Stimulated activated CD8-positive, alpha-beta memory T cell treated with anti-CD3 and anti-CD28 coated beads, Interleukin-4, amount 100 ng/mL, for 24 hours (primary cell): ENCODE measurements at regions not wholly inside any gene's neighbourhood (a gene's known extent, or its start where the extent isn't known, plus 50 kb on each side); places are given as distances from the start of the nearest gene placed in this dataset.
"Not testable (repeated sequence)": the region's sequence is repeated elsewhere in the genome, so short reads cannot be mapped to it uniquely, and the experiment has no call there.

Experiments
- DNase-seq: peaks from one replicate; pipeline ENCODE4 v3.0.0-alpha.2; 2020; ENCODE audit warnings: low read depth

DNA sequence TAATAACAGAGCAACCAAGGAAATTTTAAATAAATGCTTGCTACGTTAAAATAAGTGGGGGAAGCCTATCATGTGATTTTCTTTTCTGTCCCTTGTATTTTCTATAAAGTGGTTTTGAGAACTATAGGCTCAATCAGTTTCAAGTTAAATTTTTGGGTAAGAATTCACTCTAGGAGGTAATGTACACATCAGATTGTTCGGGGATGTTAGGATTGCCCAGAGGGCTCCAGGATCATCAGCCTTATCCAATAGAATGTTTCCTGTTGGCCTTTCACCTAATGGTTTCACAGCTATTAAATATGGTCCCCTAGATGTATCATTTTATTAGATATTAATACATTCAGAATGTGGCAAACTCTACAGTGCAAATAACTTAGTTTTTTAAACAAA is 438.4 kb upstream of the NPVF start:
- DNase-seq, result no peak

DNA sequence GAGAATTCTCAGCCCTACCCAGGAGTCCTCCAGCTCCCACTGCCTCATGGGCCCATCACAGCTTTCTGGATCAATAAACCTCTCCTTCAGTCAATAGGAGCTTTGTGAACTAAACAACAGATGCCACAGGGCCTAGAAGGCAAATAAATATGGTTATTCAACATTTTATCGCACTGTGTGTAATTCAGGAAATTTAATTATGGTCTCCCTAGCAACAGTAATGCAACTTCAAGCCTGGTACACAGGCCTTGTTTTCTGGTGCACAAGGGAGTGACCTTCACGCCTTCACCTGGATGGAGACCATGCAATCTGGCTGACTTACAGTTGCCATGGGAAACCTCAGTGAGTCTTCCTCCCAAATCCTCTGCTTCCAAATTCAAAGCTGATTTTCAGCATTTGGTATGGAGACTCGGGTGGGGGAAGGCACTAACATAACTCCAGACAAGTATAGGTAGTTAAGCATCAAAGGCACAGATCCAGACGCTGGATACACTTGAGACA is 441.0 kb upstream of the NPVF start:
- DNase-seq, result no peak

DNA sequence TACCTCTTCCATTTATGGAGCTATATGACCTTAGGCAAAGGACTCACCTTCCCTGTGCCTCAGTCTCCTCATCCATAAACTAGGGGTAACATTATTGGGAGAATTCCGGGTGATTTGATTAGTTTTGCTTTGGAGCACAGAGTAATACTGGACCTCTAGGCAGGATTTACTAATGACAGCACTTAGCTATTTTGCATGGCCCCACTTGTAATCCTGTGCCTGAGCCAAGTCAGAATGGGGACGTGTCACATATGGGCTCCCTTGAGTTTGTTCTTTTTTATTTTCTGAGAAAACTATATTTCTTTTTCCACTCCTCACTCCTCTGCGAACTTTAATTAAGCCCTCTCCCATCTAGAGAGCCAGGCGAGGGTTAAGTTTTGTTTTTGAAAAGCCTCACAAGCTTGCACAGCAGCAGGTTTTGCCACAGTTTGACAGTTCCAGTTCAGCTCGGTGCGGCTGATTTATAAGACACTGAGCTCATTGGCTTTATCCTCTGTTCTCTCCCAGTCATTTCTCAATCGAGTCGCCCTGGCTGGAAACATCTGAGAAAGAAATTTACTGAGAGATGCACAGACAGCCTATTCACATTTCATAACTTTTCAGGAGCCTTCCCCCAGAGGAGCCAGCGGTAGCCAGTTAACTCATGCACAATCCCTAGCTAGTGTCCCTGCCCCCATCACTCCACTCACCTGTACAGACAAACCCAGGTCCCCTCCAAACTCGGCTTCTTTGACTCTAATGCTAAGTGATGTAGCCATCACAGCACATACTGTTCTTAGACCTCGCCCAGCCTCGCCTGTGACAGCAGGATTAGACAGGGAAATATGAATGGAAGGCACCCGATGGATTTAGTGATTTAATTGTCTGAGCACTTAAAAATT is 441.9 kb upstream of the NPVF start:
- no peak for DNase-seq

DNA sequence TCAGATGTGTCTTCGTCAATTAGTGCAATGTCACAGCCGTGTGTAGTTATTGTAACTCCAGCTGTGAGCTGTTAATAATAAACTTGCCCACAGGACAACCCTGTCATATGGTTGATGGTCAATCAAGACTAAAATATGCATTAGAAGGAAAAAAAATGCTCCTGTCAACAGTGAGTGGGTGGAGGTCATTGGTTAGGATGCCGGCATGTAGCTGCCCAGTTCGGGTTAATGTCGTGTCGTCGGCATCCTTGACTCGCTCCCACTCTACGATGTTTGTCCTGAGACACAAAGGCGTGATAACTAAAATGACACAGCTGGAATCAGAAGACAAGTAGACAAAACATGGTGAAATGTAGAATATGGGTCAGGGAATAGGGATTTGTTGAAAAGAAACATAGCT is 442.8 kb upstream of the NPVF start:
- no peak for DNase-seq

DNA sequence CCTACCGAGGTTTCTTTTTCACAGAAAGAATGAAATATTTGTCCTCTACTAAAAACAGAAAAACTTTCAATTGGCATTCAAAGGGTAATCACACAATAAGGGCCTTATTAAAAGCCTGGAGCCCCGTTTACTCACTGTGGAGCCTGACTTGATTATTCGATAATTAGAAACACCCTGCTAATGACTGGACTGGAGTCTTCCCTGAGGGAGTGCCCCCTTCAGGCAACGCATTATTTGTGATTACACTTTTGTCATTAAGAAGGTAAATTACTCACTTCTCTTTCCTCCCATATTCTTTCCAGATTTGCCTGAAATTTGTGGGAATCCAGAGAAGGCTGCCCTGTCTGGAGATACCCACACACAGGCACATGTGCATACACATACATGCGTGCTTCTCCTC is 444.2 kb upstream of the NPVF start:
- no peak for DNase-seq

DNA sequence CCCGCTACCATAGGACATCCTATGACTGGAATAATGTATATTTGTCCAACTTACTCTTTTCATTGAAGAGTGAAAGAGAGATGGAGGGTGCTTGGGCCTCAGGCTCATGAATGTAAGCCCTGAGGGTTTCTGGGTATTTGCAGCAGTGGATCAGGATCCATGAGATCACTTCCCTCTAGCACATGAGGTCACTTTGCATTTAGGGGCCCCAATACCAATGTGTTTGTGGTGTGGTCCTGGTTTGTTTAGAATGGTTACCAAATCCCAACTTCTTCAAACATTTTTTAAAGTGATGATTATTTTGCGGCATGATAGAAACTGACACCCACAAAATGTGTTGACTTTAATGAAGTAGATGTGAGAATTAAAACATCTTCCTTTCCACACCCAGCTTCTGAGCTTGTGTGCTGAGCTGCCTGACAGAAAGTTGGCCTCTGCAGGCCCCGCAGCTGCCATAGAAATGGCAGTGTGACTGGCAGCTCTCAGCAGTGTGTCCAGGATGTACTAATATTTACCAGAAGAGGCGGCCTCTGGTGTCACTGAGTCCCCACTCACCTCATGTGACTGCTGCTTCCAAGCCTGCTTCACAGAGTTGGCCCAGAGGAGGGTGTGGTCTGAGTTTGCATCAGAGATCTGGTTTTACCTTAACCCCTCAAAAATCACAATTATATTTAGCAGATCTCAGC is 447.6 kb upstream of the NPVF start:
- no peak for DNase-seq

DNA sequence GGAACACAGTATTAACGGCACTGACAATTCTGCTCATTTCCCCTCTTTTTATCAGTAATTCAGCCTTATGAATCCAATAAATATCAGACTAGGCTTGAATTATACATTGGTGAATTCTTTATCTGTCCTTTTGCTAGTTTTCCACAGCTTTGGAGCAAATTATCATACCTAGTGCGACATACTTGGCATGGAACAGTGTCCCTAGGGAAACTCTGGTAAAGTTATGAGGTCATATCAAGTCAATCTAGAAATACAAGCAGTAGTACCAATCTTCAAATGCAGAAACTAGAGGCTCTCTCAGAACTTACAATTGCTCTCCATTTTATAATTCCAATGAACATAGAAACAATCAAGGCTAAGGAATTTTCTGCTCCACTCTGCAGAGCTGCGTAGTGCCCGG is 449.3 kb upstream of the NPVF start:
- DNase-seq, result no peak

DNA sequence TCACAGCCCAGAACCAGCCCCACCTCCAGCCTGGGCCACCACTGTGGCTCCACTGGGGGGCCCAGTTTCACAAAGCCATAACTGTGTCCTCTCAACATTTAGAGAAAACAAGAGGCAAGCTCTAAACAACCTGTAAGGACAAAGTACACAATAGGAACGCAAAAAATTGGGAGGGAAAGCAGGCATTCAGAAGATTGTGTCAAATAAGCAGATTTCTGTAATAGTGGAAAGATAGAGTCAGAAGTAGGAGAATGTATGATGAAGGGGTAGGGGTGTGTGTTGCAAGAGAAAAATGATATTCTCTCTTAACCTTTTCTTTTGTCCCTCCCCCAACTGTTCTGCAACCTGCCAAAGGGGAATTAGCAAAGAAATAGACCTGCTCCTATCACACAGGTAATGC is 449.9 kb upstream of the NPVF start:
- no peak for DNase-seq

DNA sequence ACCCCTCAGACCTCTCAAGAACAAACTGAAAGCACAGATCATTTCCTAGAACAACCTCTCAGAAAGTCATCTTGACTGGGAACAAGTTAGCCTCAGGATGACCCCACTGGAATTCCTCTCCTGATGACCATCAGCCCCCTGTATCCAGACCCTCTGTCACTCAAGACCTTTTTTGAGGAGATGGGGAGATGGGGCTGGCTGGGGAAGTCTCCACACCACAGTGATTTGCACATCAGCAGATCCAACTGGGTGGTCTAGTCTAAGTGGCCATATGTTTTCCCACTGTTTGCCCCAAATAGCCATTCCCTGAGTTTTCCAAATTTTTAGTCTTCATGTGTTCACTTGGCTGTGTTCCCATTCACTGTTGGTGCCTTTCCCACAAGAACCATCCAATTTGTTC is 452.4 kb upstream of the NPVF start:
- no peak for DNase-seq

DNA sequence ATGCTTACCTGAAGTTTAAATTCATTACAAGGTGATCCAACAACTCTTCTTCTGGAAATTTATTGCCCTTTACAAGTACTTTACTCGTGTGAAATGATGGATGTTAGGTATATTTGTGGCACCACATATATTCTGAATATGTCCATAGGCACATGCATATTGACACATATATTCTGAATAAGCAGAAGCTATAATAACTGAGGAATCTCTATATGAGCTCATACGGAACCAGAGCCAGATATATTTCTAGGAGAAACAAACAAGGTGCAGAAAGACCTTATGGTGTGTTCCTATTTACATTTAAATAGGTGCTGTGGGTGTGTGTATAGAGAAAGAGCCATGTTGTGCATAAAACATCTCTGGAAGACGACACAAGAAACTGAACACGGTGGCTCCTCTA is 456.1 kb upstream of the NPVF start:
- no peak for DNase-seq

DNA sequence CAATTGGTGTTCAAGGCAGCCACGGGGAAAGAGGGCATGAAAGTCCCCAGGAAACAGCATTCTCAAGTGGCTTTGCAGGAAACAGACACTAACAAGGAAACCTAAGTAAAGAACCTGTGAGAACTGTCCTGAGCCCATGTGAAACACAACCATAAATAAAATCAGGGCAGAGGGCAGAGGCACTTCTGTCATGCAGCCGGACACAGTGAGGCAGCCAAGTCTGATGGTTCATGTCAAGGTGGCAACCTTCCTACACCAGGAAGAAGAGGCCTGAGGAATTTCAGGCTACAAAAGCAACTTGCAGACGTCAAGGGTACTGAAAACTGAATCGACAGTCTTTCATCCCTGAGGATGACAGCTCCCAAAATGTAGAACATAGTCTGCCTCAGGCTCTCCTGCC is 458.2 kb upstream of the NPVF start:
- DNase-seq, result no peak

DNA sequence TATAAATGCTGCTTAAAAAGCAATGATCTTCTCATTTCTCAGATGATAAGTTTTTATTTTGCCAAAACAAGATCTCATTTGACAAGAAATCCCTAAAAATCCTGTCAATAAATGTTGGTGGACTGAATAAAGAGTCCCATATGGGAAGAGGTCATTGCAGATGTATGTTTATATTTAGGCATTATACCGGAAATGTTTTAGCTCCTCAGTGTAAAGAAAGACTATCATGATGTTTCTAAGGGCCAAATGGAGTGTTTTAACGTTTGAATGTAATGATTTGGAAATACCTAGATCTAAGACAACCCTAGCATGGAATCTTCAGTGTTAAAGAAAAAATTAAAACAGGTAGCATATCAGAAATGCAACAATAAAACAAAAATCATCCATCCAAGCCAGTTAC is 457.8 kb upstream of the NFE2L3 start:
- no peak for DNase-seq

DNA sequence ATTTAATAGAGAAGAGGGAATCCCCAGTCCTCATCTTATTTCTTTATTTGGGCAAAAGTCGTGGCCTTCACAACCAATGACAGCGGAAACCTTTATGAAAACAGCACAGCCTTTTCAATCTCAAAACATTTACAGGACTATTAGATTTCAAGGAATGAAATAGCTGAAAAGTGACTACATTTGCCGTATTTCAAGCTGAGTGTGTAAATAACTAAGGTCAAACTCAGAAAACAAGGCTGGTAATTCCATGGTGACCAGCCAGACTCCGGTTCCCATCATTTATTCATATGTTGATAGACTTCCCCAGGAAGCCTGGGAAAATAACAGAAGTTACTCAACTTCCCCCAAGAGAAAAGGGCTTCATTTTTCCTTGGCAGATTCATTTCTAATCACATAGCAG is 457.3 kb upstream of the NFE2L3 start:
- no peak for DNase-seq

DNA sequence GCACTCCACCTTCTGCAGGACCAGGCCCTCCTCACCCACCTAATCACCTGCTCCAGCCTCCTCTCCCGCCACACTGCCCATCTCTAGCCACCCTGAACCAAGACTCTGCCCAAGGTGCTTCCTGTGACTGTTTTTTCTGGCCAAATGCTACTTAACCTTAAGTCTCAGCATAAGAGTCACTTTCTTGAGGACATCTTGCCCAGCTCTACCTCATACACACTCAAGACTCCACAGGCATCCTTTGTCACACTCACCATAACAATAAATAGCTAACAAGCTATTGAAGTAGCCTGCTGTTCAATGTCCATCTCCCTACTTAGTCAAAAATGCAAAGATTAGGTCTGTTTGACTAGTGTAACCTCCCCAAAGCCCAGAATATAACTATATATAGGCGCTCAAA is 455.4 kb upstream of the NFE2L3 start:
- no peak for DNase-seq

DNA sequence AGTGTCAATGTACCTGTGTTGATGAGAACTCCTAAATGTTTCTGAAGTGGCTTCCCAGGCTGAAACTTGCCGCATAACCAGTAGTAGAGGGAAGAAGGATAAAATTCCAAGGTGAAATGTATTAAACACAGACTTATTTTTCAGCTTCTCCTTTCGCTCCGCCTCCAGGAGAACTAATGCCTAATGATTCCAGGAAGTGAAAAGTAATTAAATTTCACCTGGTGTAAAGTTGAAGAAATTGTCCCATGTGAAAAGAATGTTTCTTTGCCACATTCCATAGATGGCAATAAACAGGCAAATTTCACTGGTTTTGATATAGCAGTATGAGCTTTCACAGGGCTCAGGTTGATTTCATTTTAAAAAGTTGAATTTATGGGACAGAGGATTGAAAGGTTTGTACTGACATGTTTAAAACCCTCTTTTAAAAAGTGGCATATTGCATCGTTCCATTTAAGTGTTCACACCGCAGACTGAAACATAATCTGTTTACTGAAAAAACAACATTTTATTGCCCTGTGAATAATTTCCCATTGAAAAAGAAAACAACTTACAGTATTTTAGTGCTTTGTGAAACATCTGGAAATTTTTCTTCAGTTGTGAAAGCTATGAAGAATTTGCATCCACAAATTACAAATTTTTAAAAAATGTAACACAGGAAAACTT is 453.4 kb upstream of the NFE2L3 start:
- DNase-seq, result no peak

DNA sequence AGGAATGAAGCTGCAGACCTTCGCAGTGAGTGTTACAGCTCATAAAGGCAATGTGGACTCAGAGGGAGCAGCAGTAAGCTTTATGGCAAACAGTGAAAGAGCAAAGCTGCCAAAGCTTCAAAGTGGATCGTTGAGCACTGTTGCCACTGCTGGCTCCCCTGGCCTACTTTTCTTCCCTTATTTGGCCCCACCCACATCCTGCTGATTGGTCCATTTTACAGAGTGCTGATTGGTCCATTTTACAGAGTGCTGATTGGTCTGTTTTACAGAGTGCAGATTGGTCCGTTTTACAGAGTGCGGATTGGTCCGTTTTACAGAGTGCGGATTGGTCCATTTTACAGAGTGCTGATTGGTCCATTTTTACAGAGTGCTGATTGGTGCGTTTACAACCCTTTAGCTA is 451.9 kb upstream of the NFE2L3 start:
- DNase-seq, result not testable (repeated sequence)

DNA sequence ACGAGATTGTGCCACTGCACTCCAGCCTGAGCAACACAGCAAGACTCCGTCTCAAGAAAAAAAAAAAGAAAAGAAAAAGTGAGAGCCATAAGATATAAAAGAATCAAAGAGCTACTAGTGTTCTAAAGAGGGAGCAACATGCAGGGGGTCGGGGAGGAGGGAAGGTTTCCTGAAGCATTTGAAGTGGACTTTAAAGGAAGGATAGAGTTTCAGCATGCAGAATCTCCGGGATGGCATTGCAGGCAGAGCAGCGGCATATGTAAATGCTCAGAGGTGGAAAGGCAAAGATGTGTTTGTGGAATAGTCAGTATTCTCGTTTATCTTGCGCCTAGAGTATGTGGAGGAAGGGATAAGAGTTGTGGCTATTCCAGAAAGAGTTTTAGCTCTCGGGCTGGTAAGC is 447.6 kb upstream of the NFE2L3 start:
- no peak for DNase-seq

DNA sequence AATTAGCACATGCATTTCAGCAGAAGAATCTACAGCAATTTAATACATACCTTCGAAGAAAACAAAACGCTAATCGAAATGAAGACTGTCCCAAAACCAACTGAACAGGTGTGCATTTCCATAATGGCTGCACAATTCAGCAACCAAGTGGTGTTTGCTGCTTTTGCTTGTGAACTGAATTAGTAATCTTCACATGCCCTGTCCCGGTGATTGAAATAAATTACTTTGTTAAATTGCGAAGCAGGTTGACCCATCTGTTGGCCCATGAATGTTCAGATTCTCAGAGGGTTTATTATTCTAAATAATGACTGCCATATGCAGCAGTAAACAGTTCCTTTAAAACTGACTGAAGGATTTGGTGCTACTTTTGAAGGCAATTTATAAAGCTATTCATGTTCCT is 445.2 kb upstream of the NFE2L3 start:
- no peak for DNase-seq

DNA sequence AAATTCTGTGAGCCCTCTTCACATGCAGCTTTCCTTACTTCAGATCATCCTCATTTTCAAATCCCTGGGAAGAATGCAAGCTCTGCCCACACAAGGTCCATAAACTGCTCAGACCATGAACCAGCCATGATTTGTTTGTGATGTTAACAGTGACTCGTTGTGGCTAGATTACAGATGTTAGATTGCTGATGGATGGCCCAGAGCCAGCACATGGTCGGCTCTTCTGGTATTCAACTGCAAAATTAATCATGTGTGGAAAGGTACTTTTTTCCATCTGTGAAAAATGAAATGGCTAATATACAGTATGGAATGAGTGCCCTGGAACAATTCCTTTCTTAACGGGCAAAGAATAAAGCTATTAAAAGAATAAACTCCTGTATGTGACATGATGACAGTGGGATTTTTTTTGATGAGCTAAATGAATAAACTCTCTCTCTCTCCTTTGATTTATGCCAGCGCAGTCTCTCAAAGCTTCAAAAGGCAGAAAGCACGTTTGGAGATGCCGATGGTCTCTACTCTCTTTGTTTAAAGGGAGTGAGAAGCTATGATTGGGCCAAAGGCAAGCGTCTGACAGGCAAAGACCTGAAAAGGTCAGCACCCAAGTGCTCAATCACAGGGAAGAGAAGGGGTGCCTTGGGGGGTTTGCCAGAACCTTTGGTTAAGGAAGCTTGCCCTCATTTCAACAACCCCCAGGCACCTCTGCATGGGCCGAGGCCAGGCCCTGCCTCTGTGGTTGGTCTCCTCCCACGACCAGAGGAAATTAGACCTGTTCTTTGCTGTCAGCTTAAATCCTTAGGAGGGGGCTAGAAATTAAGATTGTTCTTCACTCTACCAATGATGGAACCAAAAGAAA is 444.0 kb upstream of the NFE2L3 start:
- DNase-seq, result no peak

DNA sequence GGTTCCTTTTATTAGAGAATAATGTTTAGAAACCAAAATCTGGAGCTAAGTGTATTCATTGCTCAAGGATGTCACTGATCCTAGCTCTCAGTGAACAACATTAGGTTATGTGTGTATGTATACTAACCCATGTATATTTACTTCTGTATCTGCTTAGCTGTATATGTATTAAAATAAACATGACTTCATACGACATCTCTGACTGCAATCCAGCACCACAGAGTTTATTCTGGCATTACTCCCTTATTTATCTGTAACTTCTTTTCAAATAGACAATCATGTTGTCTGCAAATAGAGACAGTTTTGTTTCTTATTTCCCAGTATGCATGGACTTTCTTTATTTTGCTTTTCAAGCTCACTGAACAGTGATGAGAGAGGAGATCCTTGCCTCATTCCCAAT is 441.0 kb upstream of the NFE2L3 start:
- no peak for DNase-seq

DNA sequence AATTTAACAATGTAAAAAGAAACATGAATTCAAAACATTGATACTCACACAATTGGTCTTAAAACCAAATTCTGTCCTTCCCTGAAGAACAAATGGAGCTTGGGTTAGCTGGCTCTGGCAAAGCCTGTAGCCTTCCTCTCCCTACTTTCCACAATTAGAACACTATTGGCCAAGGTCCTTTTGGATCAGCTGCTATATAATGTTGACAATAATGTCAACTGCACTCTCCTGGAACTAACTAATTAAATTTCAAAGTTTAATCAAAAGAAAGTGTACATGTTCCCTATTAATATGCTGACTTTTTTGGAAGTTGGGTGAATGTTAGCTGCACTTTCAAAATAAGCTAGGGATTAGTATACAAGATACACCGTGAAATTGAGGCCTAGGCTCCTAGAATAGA is 440.1 kb upstream of the NFE2L3 start:
- no peak for DNase-seq

DNA sequence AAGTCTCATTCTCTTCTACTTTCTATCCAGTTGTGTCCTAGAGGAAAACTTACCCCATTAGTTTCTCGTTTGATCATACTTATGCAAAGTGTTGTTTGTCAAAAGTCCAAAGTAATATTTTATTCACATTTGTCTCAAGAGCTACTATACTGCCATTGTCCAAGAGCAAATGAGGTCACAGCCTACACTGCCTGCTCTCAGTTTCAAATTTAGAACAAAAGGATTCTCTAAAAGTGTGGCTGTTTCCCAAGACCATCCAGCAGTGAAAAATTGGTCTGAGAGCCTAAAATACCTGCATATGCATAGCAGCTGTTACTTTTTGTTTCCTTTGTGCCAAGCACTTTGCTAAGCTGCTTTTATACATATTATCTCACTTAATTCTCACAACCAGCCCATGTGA is 439.5 kb upstream of the NFE2L3 start:
- DNase-seq, result no peak
